A549 (cell line): ENCODE measurements at regions not wholly inside any gene's neighbourhood (a gene's known extent, or its start where the extent isn't known, plus 50 kb on each side); places are given as distances from the start of the nearest gene placed in this dataset.

Experiments used
- BHLHE40 ChIP-seq: IDR thresholded peaks from 2 replicates; pipeline ENCODE4 v1.6.1; 2012; ENCODE audit warnings: low read depth, low read length, inconsistent platforms
- CEBPB ChIP-seq, 2 experiments: fragments of >200 bp in 1 of 2; sonication (Bioruptor Twin) in 1 of 2; formaldehyde crosslinking in 1 of 2; IDR thresholded peaks; 2 replicates each; pipeline ENCODE4 v1.6.1; 2012 to 2016
- CHD2 ChIP-seq: fragments of 150-350 bp; IDR thresholded peaks from 2 replicates; pipeline ENCODE4 v1.6.1; 2014; ENCODE audit warnings: low read length; ENCODE audit not compliant: partially characterized antibody
- CTCF ChIP-seq: fragments of >200 bp; sonication (Bioruptor Twin); formaldehyde crosslinking; IDR thresholded peaks from 3 replicates; pipeline ENCODE4 v1.5.1; 2016
- FOSL2 ChIP-seq, 2 experiments: fragments of 450-650 bp in 1 of 2; fragments of >200 bp in 1 of 2; sonication (Bioruptor Twin) in 1 of 2; formaldehyde crosslinking; IDR thresholded peaks; 2 replicates each; pipeline versions ENCODE4 v1.5.0 to v1.6.1; 2016 to 2020; ENCODE audit warnings: mild to moderate bottlenecking in 1 of 2, moderate library complexity in 1 of 2
- JUN ChIP-seq, 2 experiments: fragments of >200 bp; sonication (Bioruptor Twin); formaldehyde crosslinking; IDR thresholded peaks; 2 replicates in 1 of 2; 3 replicates in 1 of 2; pipeline ENCODE4 v1.6.1; 2016 to 2017
- MAFK ChIP-seq: fragments of 450-650 bp; IDR thresholded peaks from 2 replicates; pipeline ENCODE4 v1.6.1; 2014; ENCODE audit not compliant: partially characterized antibody
- POLR2A ChIP-seq: IDR thresholded peaks from 2 replicates; pipeline ENCODE4 v1.6.1; 2012; ENCODE audit warnings: mild to moderate bottlenecking, low read length
- TP53 ChIP-seq: fragments of 250-450 bp; sonication (Bioruptor Pico); IDR thresholded peaks from 2 replicates; pipeline ENCODE4 v1.5.0; 2021; ENCODE audit warnings: mild to moderate bottlenecking, moderate library complexity
- ZC3H11A ChIP-seq: fragments of 450-650 bp; IDR thresholded peaks from 2 replicates; pipeline ENCODE4 v1.6.1; 2014; ENCODE audit warnings: antibody characterized with exemption, mild to moderate bottlenecking

GRCh38 chr9:26086396-26086795 is 408.2 kb upstream of the TUSC1 start:
- TF ChIP-seq CTCF = no peak
- TF ChIP-seq JUN (IDR thresholded peaks at IDR 0.05) = no peak
- TF ChIP-seq BHLHE40 = no peak
- TF ChIP-seq FOSL2 (IDR thresholded peaks at IDR 0.05) = no peak
- no peak for TF ChIP-seq FOSL2 (CRISPR knock-in tag; IDR thresholded peaks at IDR 0.05)
- TF ChIP-seq MAFK = no peak
- no peak for TF ChIP-seq ZC3H11A
- no peak for TF ChIP-seq CEBPB (IDR thresholded peaks at IDR 0.05)
- no peak for TF ChIP-seq CHD2
- no peak for TF ChIP-seq TP53 (CRISPR knock-in tag)
- TF ChIP-seq POLR2A = no peak
